Neural progenitor cell (in vitro differentiated cells): ENCODE measurements at regions not wholly inside any gene's neighbourhood (a gene's known extent, or its start where the extent isn't known, plus 50 kb on each side); places are given as distances from the start of the nearest gene placed in this dataset.
A peak's percentile ranks its signal among the peaks of the same experiment; 100 is the strongest.

Source experiments
- DNase-seq: peaks from one replicate; pipeline ENCODE4 v3.0.0-alpha.2; 2016; ENCODE audit warnings: low spot score
- H2AFZ ChIP-seq: fragments of 200-600 bp; sonication (generic); replicated peaks from 2 replicates; pipeline ENCODE4 v1.6.1; 2016; ENCODE audit warnings: antibody characterized with exemption
- H3F3A ChIP-seq: fragments of 200-600 bp; sonication (generic); 2 replicates; pipeline ENCODE4 v1.6.1; 2016; ENCODE audit warnings: antibody characterized with exemption, low read depth
- H3K27ac ChIP-seq: fragments of 200-600 bp; sonication (generic); 2 replicates; pipeline ENCODE4 v1.5.1; 2016; ENCODE audit warnings: mild to moderate bottlenecking
- H3K27me3 ChIP-seq: fragments of 200-600 bp; sonication (generic); 2 replicates; pipeline ENCODE4 v1.6.1; 2016; ENCODE audit warnings: mild to moderate bottlenecking, moderate library complexity
- H3K36me3 ChIP-seq: fragments of 200-600 bp; sonication (generic); 2 replicates; pipeline ENCODE4 v1.5.1; 2016
- H3K4me1 ChIP-seq: fragments of 200-600 bp; sonication (generic); 2 replicates; pipeline ENCODE4 v1.6.1; 2016; ENCODE audit warnings: mixed run types
- H3K4me2 ChIP-seq: fragments of 200-600 bp; sonication (generic); 2 replicates; pipeline ENCODE4 v1.6.1; 2016
- H3K4me3 ChIP-seq: fragments of 200-600 bp; sonication (generic); 2 replicates; pipeline ENCODE4 v1.5.1; 2016
- H3K79me2 ChIP-seq: fragments of 200-600 bp; sonication (generic); 2 replicates; pipeline ENCODE4 v1.6.1; 2016; ENCODE audit warnings: low read depth
- H3K9ac ChIP-seq: fragments of 200-600 bp; sonication (generic); 2 replicates; pipeline ENCODE4 v1.6.1; 2016
- H3K9me3 ChIP-seq: fragments of 200-600 bp; sonication (generic); 2 replicates; pipeline ENCODE4 v1.5.1; 2016; ENCODE audit warnings: low read depth
- H4K20me1 ChIP-seq: fragments of 200-600 bp; sonication (generic); 2 replicates; pipeline ENCODE4 v1.6.1; 2016; ENCODE audit warnings: low read depth
- H3K27ac Mint-ChIP-seq: 3 replicates; pipeline ENCODE4 v1.8.0; 2021; ENCODE audit warnings: mixed read lengths
- H3K27me3 Mint-ChIP-seq: 2 replicates; pipeline ENCODE4 v1.8.0; 2022; ENCODE audit warnings: low read depth, mild to moderate bottlenecking, inconsistent platforms, moderate library complexity, mixed read lengths; ENCODE audit not compliant: insufficient read depth
- H3K36me3 Mint-ChIP-seq: 3 replicates; pipeline ENCODE4 v1.8.0; 2021; ENCODE audit warnings: mixed read lengths
- H3K4me1 Mint-ChIP-seq: 3 replicates; pipeline ENCODE4 v1.8.0; 2021; ENCODE audit warnings: mixed read lengths
- H3K4me3 Mint-ChIP-seq: 3 replicates; pipeline ENCODE4 v1.8.0; 2021; ENCODE audit warnings: mild to moderate bottlenecking, moderate library complexity, mixed read lengths
- H3K9me3 Mint-ChIP-seq: 3 replicates; pipeline ENCODE4 v1.8.0; 2020; ENCODE audit warnings: mixed read lengths
- EZH2 ChIP-seq: fragments of 200-600 bp; sonication (generic); IDR thresholded peaks from 2 replicates; pipeline ENCODE4 v1.6.1; 2017; ENCODE audit warnings: antibody characterized with exemption, mild to moderate bottlenecking, moderate library complexity
- EZH2phosphoT487 ChIP-seq: fragments of 200-600 bp; sonication (generic); IDR thresholded peaks from 2 replicates; pipeline ENCODE4 v1.6.1; 2017; ENCODE audit warnings: antibody characterized with exemption
- TF ChIP-seq, protein P1 (sequence below): fragments of 200-600 bp; sonication (generic); IDR thresholded peaks from 2 replicates; pipeline ENCODE4 v1.5.1; 2017; ENCODE audit warnings: antibody characterized with exemption, mild to moderate bottlenecking

DNA sequence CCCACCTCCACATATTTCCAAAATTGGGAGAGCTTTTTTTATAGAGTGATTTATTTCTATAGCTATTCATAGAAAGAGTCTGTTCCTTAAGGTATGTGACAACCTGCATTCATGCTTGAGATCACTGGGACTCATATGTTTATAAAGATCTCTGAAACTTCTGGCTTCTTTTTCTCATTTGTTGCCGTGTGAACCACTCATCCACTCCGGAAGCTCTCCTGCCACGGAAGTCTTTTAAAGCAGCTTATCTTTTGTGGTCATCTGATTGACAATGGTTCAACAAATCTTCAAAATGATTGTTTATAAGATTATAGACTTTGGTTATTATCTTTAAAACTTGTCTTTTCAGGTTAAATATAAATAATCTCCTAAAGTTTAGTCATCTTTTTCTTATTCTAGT lies 260.5 kb downstream of the C3orf38 start:
- Mint-ChIP-seq H3K4me3 (no peak overlapping the region), H3K27me3 (peaks cover 2% of the 10 kb centered on the region), H3K4me1 (peaks cover 22% of the 10 kb centered on the region), H3K9me3 (no peaks in the 10 kb centered on the region), H3K27ac (peak overlapping the region; percentile 72), H3K36me3 (no peaks in the 10 kb centered on the region)
- no peaks in the 10 kb centered on the region for H3K27me3 ChIP-seq
- H3K9ac ChIP-seq: no peak overlapping the region
- H3F3A ChIP-seq: peaks cover 5% of the 10 kb centered on the region
- no peak overlapping the region for H3K4me2 ChIP-seq
- H3K36me3 ChIP-seq: no peaks in the 10 kb centered on the region
- no peak overlapping the region for H3K4me3 ChIP-seq
- H3K27ac ChIP-seq: no peak overlapping the region
- no peaks in the 10 kb centered on the region for H3K79me2 ChIP-seq
- peak overlapping the region; percentile 7 for H2AFZ ChIP-seq
- DNase-seq: no peak
- no peaks in the 10 kb centered on the region for H3K9me3 ChIP-seq
- TF ChIP-seq EZH2phosphoT487: no peak
- TF ChIP-seq, protein P1, sequence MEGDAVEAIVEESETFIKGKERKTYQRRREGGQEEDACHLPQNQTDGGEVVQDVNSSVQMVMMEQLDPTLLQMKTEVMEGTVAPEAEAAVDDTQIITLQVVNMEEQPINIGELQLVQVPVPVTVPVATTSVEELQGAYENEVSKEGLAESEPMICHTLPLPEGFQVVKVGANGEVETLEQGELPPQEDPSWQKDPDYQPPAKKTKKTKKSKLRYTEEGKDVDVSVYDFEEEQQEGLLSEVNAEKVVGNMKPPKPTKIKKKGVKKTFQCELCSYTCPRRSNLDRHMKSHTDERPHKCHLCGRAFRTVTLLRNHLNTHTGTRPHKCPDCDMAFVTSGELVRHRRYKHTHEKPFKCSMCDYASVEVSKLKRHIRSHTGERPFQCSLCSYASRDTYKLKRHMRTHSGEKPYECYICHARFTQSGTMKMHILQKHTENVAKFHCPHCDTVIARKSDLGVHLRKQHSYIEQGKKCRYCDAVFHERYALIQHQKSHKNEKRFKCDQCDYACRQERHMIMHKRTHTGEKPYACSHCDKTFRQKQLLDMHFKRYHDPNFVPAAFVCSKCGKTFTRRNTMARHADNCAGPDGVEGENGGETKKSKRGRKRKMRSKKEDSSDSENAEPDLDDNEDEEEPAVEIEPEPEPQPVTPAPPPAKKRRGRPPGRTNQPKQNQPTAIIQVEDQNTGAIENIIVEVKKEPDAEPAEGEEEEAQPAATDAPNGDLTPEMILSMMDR: no peak
- TF ChIP-seq EZH2: no peak
- H4K20me1 ChIP-seq: no peaks in the 10 kb centered on the region
- H3K4me1 ChIP-seq: peaks cover 19% of the 10 kb centered on the region

DNA sequence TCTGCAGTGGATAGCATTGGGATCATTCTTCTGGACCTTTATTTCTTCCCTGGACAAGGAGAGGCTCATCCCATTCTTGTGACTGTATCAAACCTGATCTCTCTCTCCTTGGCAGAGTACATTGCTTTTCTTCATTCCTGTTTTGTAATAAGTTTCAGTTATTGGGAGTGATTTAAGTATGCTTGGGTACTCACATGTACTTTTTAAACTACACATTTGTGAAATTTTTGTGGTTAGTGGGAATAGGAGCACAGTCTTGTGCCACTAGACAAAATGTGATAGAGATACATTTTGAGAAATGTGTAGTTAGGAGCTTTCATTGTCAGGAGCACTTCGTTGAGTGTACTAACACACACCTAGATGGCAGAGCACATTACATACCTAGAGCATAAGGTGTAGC lies 262.6 kb downstream of the C3orf38 start:
- Histone ChIP-seq H3K27ac (no peak overlapping the region), H3K27me3 (no peaks in the 10 kb centered on the region), H3K36me3 (no peaks in the 10 kb centered on the region), H3K4me1 (peaks cover 19% of the 10 kb centered on the region), H2AFZ (peak overlapping the region; percentile 15), H3K4me2 (no peak overlapping the region), H3K4me3 (no peak overlapping the region), H3K9ac (no peak overlapping the region), H3K79me2 (no peaks in the 10 kb centered on the region), H4K20me1 (no peaks in the 10 kb centered on the region), H3F3A (peaks cover 5% of the 10 kb centered on the region), H3K9me3 (no peaks in the 10 kb centered on the region)
- Mint-ChIP-seq H3K27ac (no peak overlapping the region), H3K27me3 (peaks cover 2% of the 10 kb centered on the region), H3K4me3 (no peak overlapping the region), H3K4me1 (peaks cover 22% of the 10 kb centered on the region), H3K36me3 (no peaks in the 10 kb centered on the region), H3K9me3 (no peaks in the 10 kb centered on the region)
- DNase-seq: no peak
- TF ChIP-seq, protein P1: no peak
- TF ChIP-seq EZH2: no peak

DNA sequence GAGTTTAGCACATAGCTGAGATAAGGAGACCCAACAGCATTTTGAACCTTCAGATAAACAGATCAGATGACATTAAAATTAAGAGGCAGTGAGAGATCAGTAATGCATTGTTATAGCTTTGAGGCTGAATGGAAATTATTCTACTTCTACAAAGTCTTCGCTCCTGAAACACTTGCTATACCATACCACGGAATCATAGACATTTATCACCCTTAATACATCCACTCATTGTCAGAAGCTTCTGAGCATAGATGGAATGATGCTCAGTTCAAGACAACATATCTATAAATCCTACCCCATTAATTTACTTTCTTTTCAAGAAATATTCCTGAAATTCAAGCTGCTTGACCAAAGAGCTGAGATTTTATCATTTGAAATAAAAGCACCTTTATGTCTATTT lies 266.7 kb downstream of the C3orf38 start:
- no peaks in the 10 kb centered on the region for H4K20me1 ChIP-seq
- no peaks in the 10 kb centered on the region for H3K36me3 ChIP-seq
- no peaks in the 10 kb centered on the region for H3F3A ChIP-seq
- H3K4me2 ChIP-seq: no peak overlapping the region
- Mint-ChIP-seq H3K9me3 (no peaks in the 10 kb centered on the region), H3K27me3 (no peaks in the 10 kb centered on the region), H3K4me3 (no peak overlapping the region), H3K36me3 (no peaks in the 10 kb centered on the region), H3K4me1 (no peaks in the 10 kb centered on the region), H3K27ac (no peak overlapping the region)
- H3K9ac ChIP-seq: no peak overlapping the region
- H3K27ac ChIP-seq: no peak overlapping the region
- no peaks in the 10 kb centered on the region for H3K4me1 ChIP-seq
- TF ChIP-seq, protein P1: no peak
- no peak for TF ChIP-seq EZH2phosphoT487
- no peak for TF ChIP-seq EZH2
- no peaks in the 10 kb centered on the region for H3K9me3 ChIP-seq
- DNase-seq: no peak
- peak overlapping the region; percentile 37 for H2AFZ ChIP-seq
- no peaks in the 10 kb centered on the region for H3K79me2 ChIP-seq
- H3K4me3 ChIP-seq: no peak overlapping the region
- H3K27me3 ChIP-seq: no peaks in the 10 kb centered on the region

DNA sequence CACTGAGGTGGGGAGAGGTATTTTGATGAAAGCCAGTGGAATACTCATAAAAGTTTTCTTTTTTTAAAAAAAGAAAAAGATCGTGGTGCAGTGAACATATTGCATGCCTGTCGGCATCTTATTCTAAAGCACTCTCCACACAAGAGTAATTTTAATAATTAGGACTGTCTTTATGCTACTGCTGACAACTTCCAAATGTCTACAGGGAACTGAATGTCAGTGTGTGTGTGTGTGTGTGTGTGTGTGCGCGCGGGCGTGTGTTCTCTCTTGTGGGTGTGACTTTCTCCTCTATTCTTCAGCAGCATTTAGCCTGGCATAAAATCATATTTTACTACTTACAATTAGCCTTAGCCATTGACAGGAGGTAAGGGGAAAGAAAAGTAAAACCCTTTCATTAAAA lies 268.5 kb downstream of the C3orf38 start:
- no peaks in the 10 kb centered on the region for H3K36me3 ChIP-seq
- H4K20me1 ChIP-seq: no peaks in the 10 kb centered on the region
- H3K79me2 ChIP-seq: no peaks in the 10 kb centered on the region
- H3K9me3 ChIP-seq: no peaks in the 10 kb centered on the region
- H3F3A ChIP-seq: no peaks in the 10 kb centered on the region
- Mint-ChIP-seq H3K27me3 (no peaks in the 10 kb centered on the region), H3K4me3 (no peak overlapping the region), H3K27ac (no peak overlapping the region), H3K9me3 (no peaks in the 10 kb centered on the region), H3K4me1 (no peaks in the 10 kb centered on the region), H3K36me3 (no peaks in the 10 kb centered on the region)
- no peak overlapping the region for H3K4me3 ChIP-seq
- no peak for DNase-seq
- H3K27me3 ChIP-seq: no peaks in the 10 kb centered on the region
- H3K4me2 ChIP-seq: no peak overlapping the region
- H3K9ac ChIP-seq: no peak overlapping the region
- TF ChIP-seq, protein P1: no peak
- TF ChIP-seq EZH2phosphoT487: no peak
- no peak for TF ChIP-seq EZH2
- no peaks in the 10 kb centered on the region for H3K4me1 ChIP-seq
- H3K27ac ChIP-seq: no peak overlapping the region
- H2AFZ ChIP-seq: no peak overlapping the region
